DMS114 treated with DMSO at 0.1 percent for 48 hours (cell line): ENCODE measurements at regions not wholly inside any gene's neighbourhood (a gene's known extent, or its start where the extent isn't known, plus 50 kb on each side); places are given as distances from the start of the nearest gene placed in this dataset.

Source experiments
- DNase-seq: peaks from one replicate; lab custom pipeline; 2025; ENCODE audit not compliant: unreplicated experiment; lab: John Stamatoyannopoulos, UW

DNA sequence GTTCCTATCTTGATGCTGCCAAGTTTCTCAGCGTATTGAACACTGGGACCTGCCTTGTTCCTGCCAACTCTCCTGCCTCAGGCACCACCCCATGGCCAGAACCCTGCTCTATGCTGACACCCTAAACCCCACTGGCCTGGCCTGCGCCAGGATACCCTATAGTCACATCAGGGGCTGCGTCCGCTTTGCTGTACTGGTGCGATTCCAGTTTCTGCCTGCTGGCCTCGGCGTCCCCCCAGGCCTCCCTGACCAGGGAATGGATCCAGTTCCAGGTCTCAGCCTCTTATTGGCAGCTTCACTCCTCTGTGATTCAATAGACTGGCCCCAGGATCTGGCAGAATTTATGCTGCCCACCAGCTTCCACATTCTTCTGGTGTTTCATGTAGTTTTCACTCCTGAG lies 55.0 kb downstream of the GPR6 start:
- no peak for DNase-seq

DNA sequence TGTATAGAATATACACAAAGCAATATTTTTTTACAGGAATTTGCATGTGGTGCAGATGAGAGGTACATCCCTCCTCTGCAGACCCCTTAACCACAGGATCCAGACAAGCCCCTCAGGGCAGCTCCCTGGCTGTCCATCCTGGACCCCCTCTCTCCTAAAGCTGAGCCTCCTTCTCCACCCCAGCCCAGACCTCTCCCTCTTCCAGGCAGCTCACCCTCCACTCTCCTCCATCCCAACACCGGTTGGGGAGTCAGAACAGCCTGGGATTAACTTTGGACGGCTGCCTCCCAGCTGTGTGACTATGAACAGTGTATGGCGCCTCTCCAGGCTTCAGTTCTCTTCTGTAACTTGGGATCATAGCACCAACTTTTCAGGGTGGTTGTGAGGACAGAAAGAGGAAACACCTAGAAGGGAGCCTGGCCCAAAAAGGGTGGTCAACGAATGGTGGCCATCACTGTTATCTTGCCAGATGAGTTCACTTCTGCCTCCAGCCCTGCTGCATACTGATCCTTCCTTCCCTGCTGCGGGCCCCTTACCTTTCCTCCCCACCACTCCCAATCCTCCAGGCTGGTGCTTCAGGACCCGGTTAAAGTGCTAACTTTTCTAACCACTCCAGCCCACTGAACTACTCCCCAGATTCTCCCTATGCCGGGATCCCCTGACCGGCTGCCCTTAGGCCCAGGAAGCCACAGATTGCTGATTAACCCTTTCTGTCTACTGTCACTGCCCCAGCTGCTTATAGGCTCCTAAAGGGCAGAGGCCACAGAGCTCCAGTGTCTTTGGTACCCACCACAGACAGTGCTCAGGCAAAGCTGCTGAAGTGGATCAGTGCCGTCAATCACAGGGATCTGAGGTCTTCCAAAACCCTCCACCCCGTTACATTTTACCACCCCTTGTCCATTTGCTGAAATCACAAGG lies 55.9 kb downstream of the GPR6 start:
- DNase-seq = no peak

DNA sequence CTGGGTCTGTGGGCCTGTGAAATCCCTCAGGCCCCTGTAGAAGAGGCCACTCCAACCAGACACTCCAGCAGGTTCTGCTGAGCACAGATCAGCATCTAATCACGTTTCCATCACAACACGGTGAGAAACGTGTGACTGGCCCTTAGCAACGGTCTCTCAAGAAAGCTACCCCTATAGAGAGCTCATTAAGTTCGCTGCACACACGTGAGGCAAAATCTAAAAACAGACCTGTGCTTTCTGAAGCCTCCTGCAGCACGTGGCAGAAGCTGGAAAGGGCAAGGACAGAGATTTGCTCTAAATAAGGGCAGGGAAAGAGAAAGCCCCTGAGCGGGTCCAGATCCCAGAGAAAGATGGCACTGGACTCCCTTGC lies 56.5 kb downstream of the GPR6 start:
- no peak for DNase-seq

DNA sequence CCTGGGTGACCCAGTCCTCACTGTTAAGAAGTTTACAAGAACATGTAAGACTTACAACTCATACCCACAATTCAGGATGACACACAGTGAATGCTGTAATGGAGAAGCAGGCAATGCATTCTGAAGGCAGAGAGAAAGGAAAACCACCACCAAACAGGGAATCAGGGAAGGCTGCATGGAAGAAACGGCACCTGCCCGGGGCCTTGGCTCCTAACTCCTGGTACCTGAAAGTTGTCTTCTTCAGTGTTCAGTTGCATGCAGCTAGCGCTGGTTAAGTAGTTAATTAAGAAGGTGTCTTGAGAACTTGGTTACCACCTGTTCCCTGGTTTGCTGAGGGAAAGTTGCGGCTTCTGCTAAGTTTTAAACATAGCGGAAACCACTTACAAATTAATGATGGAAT lies 57.2 kb downstream of the GPR6 start:
- no peak for DNase-seq

DNA sequence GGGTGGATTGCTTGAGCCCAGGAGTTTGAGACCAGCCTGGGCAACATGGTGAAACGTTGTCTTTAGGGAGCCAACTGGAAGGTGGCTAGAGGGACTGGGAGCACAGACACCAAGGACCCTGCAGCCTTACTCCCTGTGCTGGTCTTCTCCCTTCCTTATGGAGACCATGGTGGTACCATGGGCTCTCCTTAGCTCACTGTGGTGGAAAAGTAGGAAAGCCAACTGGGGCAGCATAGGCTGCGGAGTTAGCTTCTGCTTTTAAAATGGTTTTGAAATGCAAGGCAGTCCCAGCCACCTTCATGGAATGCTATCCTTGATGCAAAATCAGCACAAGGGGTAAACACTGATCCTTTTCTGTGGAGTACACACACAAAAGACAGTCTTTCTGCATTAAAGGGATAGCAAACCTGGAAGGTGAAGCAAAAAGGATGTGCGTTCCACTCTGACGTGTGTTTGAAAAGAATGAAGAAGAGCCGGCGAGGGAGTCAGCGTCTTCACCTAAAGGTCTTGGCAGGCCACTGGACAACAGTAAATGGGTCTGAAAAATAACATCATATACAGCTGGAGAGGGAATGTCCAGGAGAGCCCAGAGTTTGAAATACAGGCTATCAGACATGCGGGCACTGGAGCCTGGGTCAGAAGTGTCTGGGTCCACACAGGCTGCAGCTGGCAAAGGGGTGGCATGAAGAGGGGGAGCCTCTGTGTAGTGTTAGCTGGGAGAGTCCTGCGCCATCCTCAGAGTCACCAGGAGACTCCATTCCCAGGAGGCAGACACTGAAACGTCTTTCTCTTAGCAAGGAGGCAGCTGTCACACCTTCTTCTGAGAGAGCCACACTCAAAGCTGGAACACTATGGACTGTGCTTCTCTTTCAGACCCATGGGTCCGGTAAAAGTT lies 58.5 kb downstream of the GPR6 start:
- DNase-seq = no peak

DNA sequence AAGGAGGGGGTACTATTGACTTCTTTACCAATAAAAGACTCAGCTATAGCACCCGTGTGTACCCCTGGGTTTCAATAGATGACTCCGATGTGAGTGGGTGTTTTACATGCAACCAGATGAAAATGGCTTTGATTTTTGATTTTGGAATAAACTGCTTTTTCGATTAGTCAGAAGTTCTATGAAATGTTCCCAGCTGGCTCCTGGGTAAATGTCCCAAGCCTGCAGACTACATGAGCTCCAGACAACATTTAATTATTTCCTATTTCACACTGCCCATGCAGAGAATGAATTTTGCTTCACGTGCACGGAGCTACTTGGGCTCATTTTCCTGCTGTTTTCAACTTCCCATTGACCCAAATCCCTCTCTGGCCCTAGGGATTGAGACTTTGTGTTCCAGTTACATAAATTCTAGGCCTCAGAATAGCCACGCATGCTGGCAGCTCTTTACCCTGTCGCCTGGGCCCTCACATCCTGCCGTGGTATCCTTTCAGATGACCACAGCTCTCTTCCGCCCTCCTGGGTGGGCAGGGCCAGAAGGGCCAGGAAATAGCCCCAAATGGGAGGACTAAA lies 59.7 kb downstream of the GPR6 start:
- DNase-seq = no peak

DNA sequence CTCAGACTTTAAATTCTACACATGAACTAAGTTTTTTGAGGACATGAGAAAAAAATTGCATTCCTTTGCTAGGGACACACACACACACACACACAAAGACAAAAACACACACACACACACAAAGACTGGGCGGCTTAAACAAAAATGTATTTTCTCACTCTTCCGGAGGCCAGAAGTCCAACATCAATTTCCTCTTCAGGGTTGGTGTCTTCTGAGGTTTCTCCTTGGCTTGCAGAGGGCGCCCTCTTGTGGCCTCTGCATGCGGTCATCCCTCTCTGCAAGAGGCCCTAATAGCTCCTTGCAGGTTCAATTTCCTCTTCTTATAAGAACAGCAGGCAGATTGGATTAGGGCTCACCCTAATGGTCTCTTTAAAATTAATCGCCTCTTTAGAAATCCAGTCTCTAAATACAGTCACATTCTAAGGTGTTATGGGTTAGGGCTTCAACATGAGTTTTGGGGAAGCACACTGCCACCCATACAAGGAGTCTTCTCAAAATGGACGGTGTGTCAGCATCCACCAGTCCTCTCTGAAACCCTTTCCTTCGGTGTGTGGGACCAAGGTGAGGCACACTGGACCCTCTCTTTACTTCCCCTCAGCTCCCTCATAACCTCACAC lies 61.4 kb downstream of the GPR6 start:
- DNase-seq = peak; percentile 85

DNA sequence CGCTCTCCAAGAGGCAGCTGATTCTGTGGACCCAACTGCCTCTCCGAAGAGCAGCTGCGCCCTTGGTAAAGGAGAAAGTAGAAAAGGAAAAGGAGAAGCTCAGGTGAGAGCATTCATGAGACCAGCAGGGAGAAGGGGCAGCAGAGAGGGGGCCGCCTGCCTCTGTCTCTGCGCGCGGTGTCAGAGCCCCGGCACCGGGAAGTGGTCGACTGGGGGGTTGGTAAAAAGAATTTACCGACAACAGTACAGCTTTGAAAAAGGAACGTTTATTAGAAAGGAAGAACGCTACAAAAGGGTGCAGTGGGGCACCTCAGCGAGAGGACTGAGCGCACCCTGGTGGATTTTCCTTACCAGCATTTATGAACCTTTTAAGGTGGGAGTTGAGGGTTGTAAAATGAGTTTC lies 61.9 kb downstream of the GPR6 start:
- peak; percentile 49 for DNase-seq

DNA sequence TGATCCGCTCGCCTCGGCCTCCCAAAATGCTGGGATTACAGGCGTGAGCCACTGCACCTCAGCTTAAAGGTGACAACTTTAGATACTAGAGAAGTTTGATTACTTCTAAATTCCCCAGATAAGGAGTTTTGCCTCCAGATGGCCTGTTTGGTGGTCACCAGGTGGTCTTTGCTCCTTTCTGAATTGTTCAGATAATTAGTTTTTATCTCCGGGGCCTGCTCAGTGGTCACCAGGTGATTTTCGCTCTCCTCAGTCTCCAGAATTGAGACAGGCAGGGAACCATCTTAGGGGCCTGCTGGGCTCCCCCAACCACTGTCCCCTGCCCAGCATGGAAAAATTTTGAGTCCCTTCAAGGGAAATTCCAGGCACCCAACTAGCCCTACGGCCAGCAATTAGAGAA lies 62.6 kb downstream of the GPR6 start:
- DNase-seq = no peak

DNA sequence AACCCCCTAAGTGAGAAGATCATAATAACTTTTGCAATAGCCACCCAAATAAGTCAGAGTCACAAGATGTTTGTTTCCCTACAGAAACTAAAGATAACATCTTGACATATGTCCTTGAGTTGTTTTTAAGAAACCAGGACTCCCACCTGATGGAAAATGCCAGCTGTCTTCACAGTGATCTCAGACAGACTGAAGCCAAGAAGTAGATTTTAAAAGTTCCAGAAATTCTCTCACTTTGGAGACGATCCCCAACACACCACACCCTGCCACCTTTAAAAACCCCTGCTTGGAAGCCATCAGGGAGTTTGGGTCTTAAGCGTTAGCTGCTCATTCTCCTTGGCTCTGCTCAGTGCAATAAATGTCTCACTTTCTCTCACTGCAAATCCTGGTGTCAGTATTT lies 63.0 kb downstream of the GPR6 start:
- DNase-seq = no peak

DNA sequence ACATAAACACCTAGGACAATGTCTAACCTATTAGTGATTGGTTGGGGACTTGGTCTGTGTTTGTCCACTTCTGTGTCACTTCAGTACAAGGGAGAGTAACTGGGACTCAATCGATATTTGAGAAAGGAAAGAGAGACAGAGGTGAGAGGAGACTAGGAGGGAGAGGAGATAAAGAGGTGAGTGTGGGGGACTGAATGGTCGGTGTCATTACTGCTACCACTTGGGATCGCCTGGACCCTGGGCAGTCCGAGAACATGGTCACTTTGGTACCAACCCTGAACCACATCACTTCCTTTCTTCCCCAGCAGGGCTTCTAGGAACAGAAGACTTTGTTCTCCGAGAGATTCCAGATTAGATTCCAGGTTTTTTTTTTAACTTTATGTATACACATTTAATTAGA lies 63.7 kb downstream of the GPR6 start:
- no peak for DNase-seq

DNA sequence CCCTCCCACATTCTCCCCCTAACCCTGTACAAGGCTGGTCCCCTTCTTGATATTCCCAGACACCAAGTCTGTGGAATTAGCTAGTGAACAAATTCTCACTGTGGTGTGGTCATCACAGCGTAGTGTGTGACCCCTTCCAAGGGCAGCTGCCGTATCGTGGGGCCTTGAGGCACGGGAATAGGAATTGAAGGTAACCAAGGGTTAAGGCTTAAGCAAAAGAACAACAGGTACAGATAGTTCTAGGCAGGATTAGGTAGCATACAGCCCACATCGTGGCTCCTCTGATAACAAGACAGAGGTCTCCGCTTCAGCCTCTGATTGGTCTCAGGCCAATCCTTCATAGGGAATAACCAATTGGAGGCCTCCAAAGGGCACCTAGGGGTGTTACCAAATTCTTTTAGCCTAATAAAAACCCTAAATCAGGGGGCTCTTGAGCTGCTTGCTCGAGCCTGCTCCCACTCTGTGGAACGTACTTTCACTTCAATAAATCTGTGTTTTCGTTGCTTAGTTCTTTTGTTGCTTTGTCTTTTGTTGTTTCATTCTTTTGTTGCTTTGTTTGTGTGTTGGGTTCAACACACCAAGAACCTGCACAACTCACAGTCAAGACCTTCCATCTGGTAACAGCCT lies 64.7 kb downstream of the GPR6 start:
- DNase-seq = no peak

DNA sequence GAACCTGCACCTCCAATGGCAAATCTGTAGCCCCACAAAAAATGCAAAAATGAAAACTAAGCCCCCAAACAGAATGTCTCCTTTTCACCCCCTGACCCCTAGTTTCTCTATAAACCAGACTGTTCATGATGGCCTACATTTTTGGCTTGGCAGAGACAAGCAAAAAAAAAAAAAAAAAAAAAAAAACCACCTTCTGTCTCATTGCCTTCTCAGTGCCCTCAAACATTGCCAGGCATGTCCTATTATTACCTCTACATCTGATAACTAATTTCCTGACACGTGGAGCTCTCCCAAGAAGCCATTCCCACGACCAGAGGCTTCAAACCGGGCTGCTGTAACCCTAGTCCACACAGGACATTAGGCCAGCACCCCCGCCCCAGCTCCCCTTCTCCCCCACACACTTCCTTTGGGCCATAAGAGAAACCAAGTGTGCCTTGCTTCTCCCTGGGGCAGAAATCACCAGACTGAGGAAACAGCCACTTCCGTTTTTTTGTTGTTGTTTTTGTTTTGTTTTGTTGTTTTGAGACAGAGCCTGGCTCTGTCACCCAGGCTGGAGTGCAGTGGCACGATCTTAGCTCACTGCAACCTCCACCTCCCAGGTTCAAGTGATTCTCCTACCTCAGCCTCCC lies 65.4 kb downstream of the GPR6 start:
- DNase-seq = no peak

DNA sequence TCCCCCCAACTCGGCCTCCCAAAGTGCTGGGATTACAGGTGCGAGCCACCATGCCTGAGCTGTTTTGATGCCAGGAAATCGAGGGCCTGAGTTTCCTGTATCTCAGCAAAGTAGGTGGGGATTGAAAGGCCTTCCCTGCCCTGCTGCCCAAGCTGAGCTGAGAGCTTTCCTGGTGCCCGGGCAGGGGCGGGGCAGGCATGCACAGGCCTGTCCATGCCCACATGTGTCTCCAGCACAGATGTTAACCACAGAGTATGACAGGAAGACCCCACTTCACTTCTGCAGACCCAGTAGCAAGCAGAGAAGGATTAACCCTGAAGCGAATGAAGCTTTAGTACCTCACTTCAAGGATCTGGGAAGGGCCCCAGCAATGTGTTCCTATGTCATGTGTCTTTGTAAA lies 66.0 kb downstream of the GPR6 start:
- DNase-seq = no peak

DNA sequence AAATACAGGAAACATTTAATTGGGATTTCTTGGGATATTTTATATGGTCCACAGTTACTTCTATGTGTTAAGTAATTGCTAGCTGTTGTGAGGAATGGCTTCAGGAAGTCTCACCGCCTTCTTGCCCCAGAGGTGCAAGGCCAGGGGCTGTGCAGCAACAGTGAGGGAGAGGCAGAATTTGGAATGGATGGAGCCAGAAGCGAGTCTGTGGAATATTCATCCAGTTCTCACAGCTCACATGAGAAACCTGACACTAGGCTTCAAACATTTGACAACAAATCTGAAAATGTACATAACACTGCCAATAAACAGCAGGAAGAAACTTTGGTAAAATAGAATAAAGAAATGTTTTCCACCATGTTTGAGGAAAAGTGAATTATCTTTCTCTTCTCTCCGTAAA lies 66.5 kb downstream of the GPR6 start:
- DNase-seq = no peak

DNA sequence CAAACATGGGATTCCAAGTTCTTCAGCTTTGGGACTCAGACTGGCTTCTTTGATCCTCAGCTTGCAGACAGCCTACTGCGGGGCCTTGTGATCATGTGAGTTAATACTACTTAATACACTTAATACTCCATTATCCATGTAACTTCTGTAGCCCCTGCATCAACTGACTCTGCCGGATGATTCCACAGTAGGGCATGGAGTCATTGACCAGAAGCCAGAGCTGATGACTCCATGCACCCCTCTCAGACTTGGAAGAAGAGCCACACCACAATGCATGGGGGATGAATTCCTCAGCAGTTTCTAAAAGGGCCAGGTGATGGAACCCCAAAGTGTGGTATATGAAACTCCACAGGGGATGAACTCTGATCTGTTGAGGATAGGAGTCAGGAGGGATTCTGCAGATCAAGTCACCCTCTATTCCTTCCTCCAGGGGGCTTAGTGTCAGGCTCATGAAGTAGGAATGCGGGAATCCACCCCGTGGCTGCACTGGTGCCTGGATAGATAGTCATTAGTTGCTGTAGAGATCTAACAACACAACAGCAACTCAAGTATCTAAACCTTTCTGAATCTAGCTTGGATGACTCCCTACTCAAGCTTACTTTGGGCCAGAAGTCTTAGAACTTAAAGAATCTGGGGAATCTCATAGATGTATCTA lies 70.2 kb downstream of the GPR6 start:
- no peak for DNase-seq

DNA sequence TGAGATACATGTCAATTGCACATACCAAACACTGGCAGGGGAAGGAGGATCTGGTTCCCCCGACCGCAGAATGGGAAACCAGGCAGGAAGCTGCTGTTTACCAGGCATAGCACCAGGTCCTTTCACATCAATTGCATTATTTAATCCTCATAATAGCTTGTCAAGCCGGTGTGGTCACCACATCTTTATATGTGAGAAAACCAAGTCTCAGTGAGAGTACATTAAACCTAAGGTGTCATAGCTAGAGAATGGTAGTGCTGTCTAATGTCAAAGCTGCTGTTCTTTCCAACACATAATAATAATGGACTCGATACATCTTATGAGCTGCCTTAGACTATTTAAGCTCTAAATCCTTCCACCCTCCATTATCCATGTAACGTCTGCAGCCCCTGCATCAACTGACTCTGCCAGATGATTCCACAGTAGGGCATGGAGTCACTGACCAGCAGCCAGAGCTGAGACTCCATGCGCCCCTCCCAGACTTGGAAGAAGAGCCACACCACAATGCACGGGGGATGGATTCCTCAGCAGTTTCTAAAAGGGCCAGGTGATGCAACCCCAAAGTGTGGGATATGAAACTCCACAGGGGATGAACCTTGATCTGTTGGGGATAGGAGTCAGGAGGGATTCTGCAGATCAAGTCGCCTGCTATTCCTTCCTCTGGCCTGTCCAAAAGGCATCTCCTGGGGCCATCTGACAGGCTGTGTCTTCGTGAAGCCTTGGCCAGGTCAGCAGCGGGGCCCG lies 71.8 kb downstream of the GPR6 start:
- no peak for DNase-seq
